A549 (cell line): ENCODE measurements at regions not wholly inside any gene's neighbourhood (a gene's known extent, or its start where the extent isn't known, plus 50 kb on each side); places are given as distances from the start of the nearest gene placed in this dataset.

ENCODE experiments used
- ATAC-seq, 2 experiments: fragments of 200-7000 bp in 1 of 2; fragments of >200 bp in 1 of 2; cut with Nextera tagmentation in 1 of 2; cut with Tn5 transposase in 1 of 2; 3 replicates each; pipeline versions ENCODE4 v1.8.0 to v1.9.1; 2018 to 2020; ENCODE audit warnings: mild to moderate bottlenecking in 1 of 2, moderate library complexity in 1 of 2
- CTCF ChIA-PET: fragments of 300-600 bp; sonication (Branson Sonifier 250); formaldehyde crosslinking; extraction: SDS; loops from one replicate; lab custom pipeline; 2021; ENCODE audit warnings: antibody characterized with exemption, inconsistent platforms; lab: Yijun Ruan, JAX
- POLR2A ChIA-PET: fragments of 350-600 bp; formaldehyde crosslinking; extraction: SDS; loops from one replicate; lab custom pipeline; 2021; ENCODE audit warnings: antibody characterized with exemption, inconsistent platforms; lab: Yijun Ruan, JAX
- DNase-seq, 2 experiments: peaks; one replicate each; pipeline versions ENCODE4 v3.0.0 to v3.0.0-alpha.2; 2011 to 2016; ENCODE audit warnings: low read depth in 1 of 2, low spot score in 1 of 2
- FAIRE-seq: peaks from 2 replicates; lab custom pipeline; 2011; peaks lifted over from hg19 to GRCh38; lab: Jason Lieb, UNC
- H3K27ac ChIP-seq, 2 experiments: fragments of >200 bp; sonication (Bioruptor Twin); formaldehyde crosslinking; 3 replicates each; pipeline ENCODE4 v1.5.1; 2016 to 2017
- H3K4me1 ChIP-seq: fragments of >200 bp; sonication (Bioruptor Twin); formaldehyde crosslinking; 3 replicates; pipeline ENCODE4 v1.6.1; 2016
- H3K4me2 ChIP-seq: fragments of >200 bp; sonication (Bioruptor Twin); formaldehyde crosslinking; 3 replicates; pipeline ENCODE4 v1.6.1; 2016
- H3K4me3 ChIP-seq: fragments of >200 bp; sonication (Bioruptor Twin); formaldehyde crosslinking; 3 replicates; pipeline ENCODE4 v1.5.1; 2016
- H3K9me3 ChIP-seq: fragments of >200 bp; sonication (Bioruptor Twin); formaldehyde crosslinking; 3 replicates; pipeline ENCODE4 v1.6.1; 2016
- BHLHE40 ChIP-seq: IDR thresholded peaks from 2 replicates; pipeline ENCODE4 v1.6.1; 2012; ENCODE audit warnings: low read depth, low read length, inconsistent platforms
- CBX2 ChIP-seq: fragments of 200-600 bp; sonication (generic); IDR thresholded peaks from 2 replicates; pipeline ENCODE4 v1.6.1; 2016; ENCODE audit warnings: low read depth, mild to moderate bottlenecking, borderline replicate concordance
- CBX8 ChIP-seq: fragments of 200-600 bp; sonication (generic); IDR thresholded peaks from 2 replicates; pipeline ENCODE4 v1.6.1; 2016
- CHD4 ChIP-seq: fragments of 200-600 bp; sonication (generic); IDR thresholded peaks from 2 replicates; pipeline ENCODE4 v1.6.1; 2016; ENCODE audit warnings: antibody characterized with exemption, mild to moderate bottlenecking, borderline replicate concordance
- EHF ChIP-seq: fragments of 250-450 bp; sonication (Bioruptor Pico); IDR thresholded peaks from 2 replicates; pipeline ENCODE4 v1.5.0; 2020; ENCODE audit warnings: mild to moderate bottlenecking
- EHMT2 ChIP-seq: fragments of 200-600 bp; sonication (generic); IDR thresholded peaks from 2 replicates; pipeline ENCODE4 v1.6.1; 2016; ENCODE audit warnings: antibody characterized with exemption, low read depth, mild to moderate bottlenecking, moderate library complexity
- ESRRA ChIP-seq: fragments of 150-350 bp; IDR thresholded peaks from 2 replicates; pipeline ENCODE4 v1.6.1; 2014; ENCODE audit warnings: mild to moderate bottlenecking, low read length, borderline replicate concordance
- FOSB ChIP-seq: fragments of 250-450 bp; sonication (Bioruptor Pico); IDR thresholded peaks from 2 replicates; pipeline ENCODE4 v1.5.0; 2020; ENCODE audit warnings: mild to moderate bottlenecking, moderate library complexity
- FOXS1 ChIP-seq: fragments of 250-450 bp; sonication (Bioruptor Pico); IDR thresholded peaks from 2 replicates; pipeline ENCODE4 v1.5.0; 2020; ENCODE audit warnings: mild to moderate bottlenecking, moderate library complexity
- GATA3 ChIP-seq: IDR thresholded peaks from 2 replicates; pipeline ENCODE4 v1.6.1; 2012; ENCODE audit warnings: borderline replicate concordance
- HDAC2 ChIP-seq: fragments of 200-600 bp; sonication (generic); IDR thresholded peaks from 2 replicates; pipeline ENCODE4 v1.6.1; 2016
- HEYL ChIP-seq: fragments of 250-450 bp; sonication (Bioruptor Pico); IDR thresholded peaks from 2 replicates; pipeline ENCODE4 v1.8.0; 2021; ENCODE audit warnings: mild to moderate bottlenecking, moderate library complexity
- HMGXB4 ChIP-seq: fragments of 250-450 bp; sonication (Bioruptor Pico); IDR thresholded peaks from 2 replicates; pipeline ENCODE4 v1.5.0; 2021; ENCODE audit warnings: mild to moderate bottlenecking, moderate library complexity, borderline replicate concordance
- HOXA7 ChIP-seq: fragments of 250-450 bp; sonication (Bioruptor Pico); IDR thresholded peaks from 2 replicates; pipeline ENCODE4 v1.5.0; 2020; ENCODE audit warnings: mild to moderate bottlenecking, moderate library complexity
- HOXB13 ChIP-seq: fragments of 250-450 bp; sonication (Bioruptor Pico); IDR thresholded peaks from 2 replicates; pipeline ENCODE4 v1.5.0; 2020; ENCODE audit warnings: low read depth, mild to moderate bottlenecking, moderate library complexity
- JUN ChIP-seq, 2 experiments: fragments of >200 bp; sonication (Bioruptor Twin); formaldehyde crosslinking; IDR thresholded peaks; 2 replicates in 1 of 2; 3 replicates in 1 of 2; pipeline ENCODE4 v1.6.1; 2016 to 2017
- JUNB ChIP-seq: fragments of >200 bp; sonication (Bioruptor Twin); formaldehyde crosslinking; IDR thresholded peaks from 2 replicates; pipeline ENCODE4 v1.6.1; 2016
- KDM1A ChIP-seq: fragments of 200-600 bp; sonication (generic); IDR thresholded peaks from 2 replicates; pipeline ENCODE4 v1.6.1; 2016; ENCODE audit warnings: low read depth, mild to moderate bottlenecking
- MAFK ChIP-seq: fragments of 450-650 bp; IDR thresholded peaks from 2 replicates; pipeline ENCODE4 v1.6.1; 2014; ENCODE audit not compliant: partially characterized antibody
- MYC ChIP-seq: IDR thresholded peaks from 2 replicates; pipeline ENCODE4 v1.6.1; 2012; ENCODE audit warnings: mild to moderate bottlenecking, inconsistent platforms, low read length, improper control_type of control experiment, borderline replicate concordance
- PHF8 ChIP-seq: fragments of 200-600 bp; sonication (generic); IDR thresholded peaks from 2 replicates; pipeline ENCODE4 v1.6.1; 2016; ENCODE audit warnings: low read depth, mild to moderate bottlenecking, antibody characterized with exemption, moderate library complexity, borderline replicate concordance
- POLR2A ChIP-seq: IDR thresholded peaks from 2 replicates; pipeline ENCODE4 v1.6.1; 2012; ENCODE audit warnings: mild to moderate bottlenecking, low read length
- POLR2AphosphoS2 ChIP-seq: conservative IDR thresholded peaks from 2 replicates; pipeline ENCODE4 v1.6.1; 2012; ENCODE audit warnings: low read length, improper control_type of control experiment, inconsistent platforms
- RAD21 ChIP-seq, 2 experiments: fragments of >200 bp in 1 of 2; sonication (Bioruptor Twin) in 1 of 2; formaldehyde crosslinking in 1 of 2; IDR thresholded peaks in 1 of 2; conservative IDR thresholded peaks in 1 of 2; 2 replicates in 1 of 2; 3 replicates in 1 of 2; pipeline ENCODE4 v1.6.1; 2012 to 2018; ENCODE audit warnings: inconsistent platforms in 1 of 2
- RNF2 ChIP-seq: fragments of 200-600 bp; sonication (generic); IDR thresholded peaks from 2 replicates; pipeline ENCODE4 v1.6.1; 2016; ENCODE audit warnings: low read depth, mild to moderate bottlenecking, antibody characterized with exemption, moderate library complexity, borderline replicate concordance
- TP53 ChIP-seq: fragments of 250-450 bp; sonication (Bioruptor Pico); IDR thresholded peaks from 2 replicates; pipeline ENCODE4 v1.5.0; 2021; ENCODE audit warnings: mild to moderate bottlenecking, moderate library complexity
- ZC3H11A ChIP-seq: fragments of 450-650 bp; IDR thresholded peaks from 2 replicates; pipeline ENCODE4 v1.6.1; 2014; ENCODE audit warnings: antibody characterized with exemption, mild to moderate bottlenecking
- WGBS: methylation state at CpG from one replicate; pipeline ENCODE4 v1.1.6; 2017; ENCODE audit errors: missing lambda C conversion rate; 5-methylcytosine and 5-hydroxymethylcytosine counted together
- TF ChIP-seq, protein P1 (sequence below): fragments of 200-600 bp; sonication (generic); IDR thresholded peaks from 2 replicates; pipeline ENCODE4 v1.6.1; 2016; ENCODE audit warnings: antibody characterized with exemption, mild to moderate bottlenecking, moderate library complexity
- TF ChIP-seq, protein P2 (sequence below): fragments of >200 bp; sonication (Bioruptor Twin); formaldehyde crosslinking; IDR thresholded peaks from 2 replicates; pipeline ENCODE4 v1.6.1; 2016
- TF ChIP-seq, protein P3 (sequence below): IDR thresholded peaks from 2 replicates; pipeline ENCODE4 v1.6.1; 2012
- TF ChIP-seq, protein P4 (sequence below): fragments of 450-650 bp; IDR thresholded peaks from 2 replicates; pipeline ENCODE4 v1.6.1; 2014; ENCODE audit warnings: antibody characterized with exemption

DNA sequence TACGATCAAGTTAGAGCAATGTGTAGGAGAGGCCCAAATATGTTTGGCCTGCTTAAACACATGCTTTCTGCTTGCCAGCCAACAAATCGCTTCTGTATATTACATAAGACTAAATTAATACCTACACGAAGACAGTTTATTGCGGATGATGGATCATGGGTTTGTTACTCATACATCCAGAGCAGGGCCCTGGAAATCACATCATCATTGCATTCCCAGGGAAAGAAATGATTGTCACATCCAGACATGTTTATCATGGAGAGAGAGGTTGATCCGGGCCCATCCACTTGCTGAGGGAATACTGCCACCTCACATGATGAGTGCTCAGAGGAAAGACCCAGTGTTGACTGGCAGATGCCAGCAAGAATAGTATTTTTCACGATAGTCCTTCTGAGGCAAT lies 282.6 kb downstream of the NUF2 start:
- no peak for ATAC-seq
- ChIA-PET CTCF (no interaction called here), POLR2A (no interaction called here)
- 29% methylated on average over 6 of the region's 6 CpGs for WGBS
- Histone ChIP-seq H3K4me2 (no peak overlapping the region), H3K4me3 (no peak overlapping the region), H3K9me3 (no peaks in the 10 kb centered on the region), H3K27ac (no peak overlapping the region), H3K4me1 (no peaks in the 10 kb centered on the region)
- DNase-seq, result no peak
- no peak for FAIRE-seq
- TF ChIP-seq RNF2 (no peak), FOXS1 (CRISPR knock-in tag) (no peak), MAFK (no peak), FOSB (CRISPR knock-in tag) (no peak), CBX8 (no peak)

DNA sequence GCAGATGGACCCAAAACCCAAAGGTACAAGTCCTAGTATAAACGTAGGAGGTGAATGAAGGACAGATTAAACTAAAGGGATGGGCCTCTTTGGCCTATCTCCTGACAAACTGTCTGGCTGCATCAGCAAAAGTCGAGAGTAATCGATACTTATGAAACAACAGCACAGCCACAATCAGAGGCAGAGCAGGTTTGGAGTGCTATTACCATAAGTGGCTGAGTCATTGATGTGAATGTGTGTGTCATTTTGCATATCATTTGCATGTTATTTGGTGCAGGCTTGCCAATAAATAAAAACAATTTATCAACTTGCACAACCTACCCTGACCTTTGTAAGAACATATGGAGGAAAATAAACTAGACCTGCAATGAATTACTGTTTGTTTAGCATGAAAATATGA lies 283.1 kb downstream of the NUF2 start:
- ATAC-seq (no peak), DNase-seq (no peak), FAIRE-seq (no peak)
- CTCF ChIA-PET, result no interaction called here
- WGBS, result 2% methylated on average over 3 of the region's 3 CpGs
- POLR2A ChIA-PET, result no interaction called here
- Histone ChIP-seq H3K9me3 (no peaks in the 10 kb centered on the region), H3K4me3 (no peak overlapping the region), H3K4me2 (no peak overlapping the region), H3K4me1 (no peaks in the 10 kb centered on the region), H3K27ac (no peak overlapping the region)
- TF ChIP-seq HEYL (CRISPR knock-in tag), result no peak
- no peak for TF ChIP-seq MYC
- TF ChIP-seq ESRRA, result no peak
- no peak for TF ChIP-seq HOXA7
- TF ChIP-seq CHD4, result no peak
- TF ChIP-seq FOSB (CRISPR knock-in tag), result no peak
- TF ChIP-seq EHF (CRISPR knock-in tag), result no peak
- TF ChIP-seq CBX2, result no peak
- no peak for TF ChIP-seq KDM1A
- no peak for TF ChIP-seq POLR2AphosphoS2
- no peak for TF ChIP-seq ZC3H11A
- TF ChIP-seq, protein P1, sequence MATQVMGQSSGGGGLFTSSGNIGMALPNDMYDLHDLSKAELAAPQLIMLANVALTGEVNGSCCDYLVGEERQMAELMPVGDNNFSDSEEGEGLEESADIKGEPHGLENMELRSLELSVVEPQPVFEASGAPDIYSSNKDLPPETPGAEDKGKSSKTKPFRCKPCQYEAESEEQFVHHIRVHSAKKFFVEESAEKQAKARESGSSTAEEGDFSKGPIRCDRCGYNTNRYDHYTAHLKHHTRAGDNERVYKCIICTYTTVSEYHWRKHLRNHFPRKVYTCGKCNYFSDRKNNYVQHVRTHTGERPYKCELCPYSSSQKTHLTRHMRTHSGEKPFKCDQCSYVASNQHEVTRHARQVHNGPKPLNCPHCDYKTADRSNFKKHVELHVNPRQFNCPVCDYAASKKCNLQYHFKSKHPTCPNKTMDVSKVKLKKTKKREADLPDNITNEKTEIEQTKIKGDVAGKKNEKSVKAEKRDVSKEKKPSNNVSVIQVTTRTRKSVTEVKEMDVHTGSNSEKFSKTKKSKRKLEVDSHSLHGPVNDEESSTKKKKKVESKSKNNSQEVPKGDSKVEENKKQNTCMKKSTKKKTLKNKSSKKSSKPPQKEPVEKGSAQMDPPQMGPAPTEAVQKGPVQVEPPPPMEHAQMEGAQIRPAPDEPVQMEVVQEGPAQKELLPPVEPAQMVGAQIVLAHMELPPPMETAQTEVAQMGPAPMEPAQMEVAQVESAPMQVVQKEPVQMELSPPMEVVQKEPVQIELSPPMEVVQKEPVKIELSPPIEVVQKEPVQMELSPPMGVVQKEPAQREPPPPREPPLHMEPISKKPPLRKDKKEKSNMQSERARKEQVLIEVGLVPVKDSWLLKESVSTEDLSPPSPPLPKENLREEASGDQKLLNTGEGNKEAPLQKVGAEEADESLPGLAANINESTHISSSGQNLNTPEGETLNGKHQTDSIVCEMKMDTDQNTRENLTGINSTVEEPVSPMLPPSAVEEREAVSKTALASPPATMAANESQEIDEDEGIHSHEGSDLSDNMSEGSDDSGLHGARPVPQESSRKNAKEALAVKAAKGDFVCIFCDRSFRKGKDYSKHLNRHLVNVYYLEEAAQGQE, result no peak
- TF ChIP-seq PHF8, result no peak
- no peak for TF ChIP-seq TP53 (CRISPR knock-in tag)
- no peak for TF ChIP-seq BHLHE40
- TF ChIP-seq, protein P2, sequence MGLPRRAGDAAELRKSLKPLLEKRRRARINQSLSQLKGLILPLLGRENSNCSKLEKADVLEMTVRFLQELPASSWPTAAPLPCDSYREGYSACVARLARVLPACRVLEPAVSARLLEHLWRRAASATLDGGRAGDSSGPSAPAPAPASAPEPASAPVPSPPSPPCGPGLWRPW, result no peak
- no peak for TF ChIP-seq MAFK
- TF ChIP-seq EHMT2, result no peak
- TF ChIP-seq HDAC2, result no peak
- TF ChIP-seq JUNB, result no peak

DNA sequence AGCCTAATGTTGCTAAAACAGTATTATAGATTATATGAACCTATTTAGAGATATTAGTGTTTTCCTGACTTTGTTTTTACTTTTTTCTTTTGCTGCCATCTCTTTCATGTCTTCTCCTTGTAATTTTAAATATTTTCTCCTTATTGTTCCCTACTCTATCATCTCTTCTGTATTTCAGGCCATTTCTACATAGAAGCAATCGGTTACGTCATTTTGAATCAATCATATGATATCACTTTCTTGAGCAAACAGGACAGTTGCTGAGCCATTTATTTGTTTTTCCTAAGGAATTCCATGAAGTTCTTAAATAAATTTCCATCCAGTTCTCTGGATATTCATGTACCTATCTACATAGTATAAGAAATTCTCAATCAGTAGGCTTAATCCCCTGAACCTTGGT lies 287.2 kb downstream of the NUF2 start:
- Histone ChIP-seq H3K4me3 (no peak overlapping the region), H3K9me3 (no peaks in the 10 kb centered on the region), H3K4me2 (no peak overlapping the region), H3K27ac (no peak overlapping the region), H3K4me1 (no peaks in the 10 kb centered on the region)
- POLR2A ChIA-PET, result no interaction called here
- WGBS, result 28% methylated on average over 2 of the region's 2 CpGs
- no peak for ATAC-seq
- CTCF ChIA-PET, result no interaction called here
- DNase-seq, result no peak
- FAIRE-seq, result no peak
- TF ChIP-seq GATA3, result no peak
- no peak for TF ChIP-seq HOXB13 (CRISPR knock-in tag)
- TF ChIP-seq POLR2A, result no peak
- TF ChIP-seq RAD21 (conservative IDR thresholded peaks at IDR 0.05 in 1 of 2, IDR thresholded peaks at IDR 0.05 in 1 of 2), result no peak
- no peak for TF ChIP-seq ESRRA
- TF ChIP-seq, protein P3, sequence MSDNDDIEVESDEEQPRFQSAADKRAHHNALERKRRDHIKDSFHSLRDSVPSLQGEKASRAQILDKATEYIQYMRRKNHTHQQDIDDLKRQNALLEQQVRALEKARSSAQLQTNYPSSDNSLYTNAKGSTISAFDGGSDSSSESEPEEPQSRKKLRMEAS, result no peak
- TF ChIP-seq HOXA7, result no peak
- TF ChIP-seq EHMT2, result no peak
- no peak for TF ChIP-seq HMGXB4
- TF ChIP-seq JUN (IDR thresholded peaks at IDR 0.05), result no peak
- no peak for TF ChIP-seq RNF2
- TF ChIP-seq KDM1A, result no peak
- TF ChIP-seq, protein P4, sequence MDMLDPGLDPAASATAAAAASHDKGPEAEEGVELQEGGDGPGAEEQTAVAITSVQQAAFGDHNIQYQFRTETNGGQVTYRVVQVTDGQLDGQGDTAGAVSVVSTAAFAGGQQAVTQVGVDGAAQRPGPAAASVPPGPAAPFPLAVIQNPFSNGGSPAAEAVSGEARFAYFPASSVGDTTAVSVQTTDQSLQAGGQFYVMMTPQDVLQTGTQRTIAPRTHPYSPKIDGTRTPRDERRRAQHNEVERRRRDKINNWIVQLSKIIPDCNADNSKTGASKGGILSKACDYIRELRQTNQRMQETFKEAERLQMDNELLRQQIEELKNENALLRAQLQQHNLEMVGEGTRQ, result no peak
- TF ChIP-seq MAFK, result no peak
